ENCODE measurements at regions not wholly inside any gene's neighbourhood (a gene's known extent, or its start where the extent isn't known, plus 50 kb on each side); places are given as distances from the start of the nearest gene placed in this dataset.

DNA sequence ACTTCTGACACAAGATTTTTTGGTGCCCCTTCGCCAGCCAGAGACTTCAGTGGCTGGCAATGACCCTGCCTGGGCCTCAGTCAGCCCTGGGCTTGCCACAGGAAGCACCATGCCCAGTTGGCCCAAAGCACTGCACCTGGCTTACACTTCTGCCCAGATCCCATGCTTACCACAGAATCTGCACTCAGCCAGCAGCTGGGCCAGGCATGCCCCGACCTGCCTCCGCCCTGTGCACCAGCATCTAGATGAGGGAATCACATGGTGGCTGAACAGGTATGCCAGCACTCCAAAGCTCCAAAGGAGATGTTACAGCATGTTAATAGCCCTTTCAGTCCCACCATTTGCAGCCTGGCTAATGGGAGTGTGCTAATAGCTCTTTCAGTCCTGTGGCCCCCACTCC, 690.9 kb downstream of the SLITRK6 start:
- Histone ChIP-seq H3K4me1 (ENCODE audit: control insufficient read depth, extremely low read depth, insufficient read depth, low read length) (no peaks in the 10 kb centered on the region), H2AFZ (ENCODE audit: low read length) (no peak overlapping the region), H3K9me3 (ENCODE audit: control insufficient read depth, insufficient read depth, low read depth, low read length) (no peaks in the 10 kb centered on the region), H4K20me1 (ENCODE audit: control insufficient read depth, extremely low read depth, insufficient read depth, low read length) (no peaks in the 10 kb centered on the region), H3K36me3 (ENCODE audit: control insufficient read depth, insufficient read depth, low read length) (no peaks in the 10 kb centered on the region), H3K9ac (ENCODE audit: insufficient read depth, low read length) (no peak overlapping the region), H3K4me2 (ENCODE audit: extremely low read depth, insufficient read depth, low read length) (no peak overlapping the region), H3K27ac (ENCODE audit: insufficient read depth, low read length) (no peak overlapping the region), H3K79me2 (ENCODE audit: control insufficient read depth, insufficient read depth, low read length) (no peaks in the 10 kb centered on the region), H3K27me3 (ENCODE audit: control insufficient read depth, insufficient read depth, low read length) (no peaks in the 10 kb centered on the region), H3K4me3 (replicated peaks in 1 of 4; ENCODE audit: control extremely low read depth in 1 of 4, insufficient read depth in 1 of 4, low read depth in 3 of 4, low read length in 4 of 4) (no peak overlapping the region)
- no peak for DNase-seq (ENCODE audit: low read depth in 2 of 2)
- TF ChIP-seq, protein P1, sequence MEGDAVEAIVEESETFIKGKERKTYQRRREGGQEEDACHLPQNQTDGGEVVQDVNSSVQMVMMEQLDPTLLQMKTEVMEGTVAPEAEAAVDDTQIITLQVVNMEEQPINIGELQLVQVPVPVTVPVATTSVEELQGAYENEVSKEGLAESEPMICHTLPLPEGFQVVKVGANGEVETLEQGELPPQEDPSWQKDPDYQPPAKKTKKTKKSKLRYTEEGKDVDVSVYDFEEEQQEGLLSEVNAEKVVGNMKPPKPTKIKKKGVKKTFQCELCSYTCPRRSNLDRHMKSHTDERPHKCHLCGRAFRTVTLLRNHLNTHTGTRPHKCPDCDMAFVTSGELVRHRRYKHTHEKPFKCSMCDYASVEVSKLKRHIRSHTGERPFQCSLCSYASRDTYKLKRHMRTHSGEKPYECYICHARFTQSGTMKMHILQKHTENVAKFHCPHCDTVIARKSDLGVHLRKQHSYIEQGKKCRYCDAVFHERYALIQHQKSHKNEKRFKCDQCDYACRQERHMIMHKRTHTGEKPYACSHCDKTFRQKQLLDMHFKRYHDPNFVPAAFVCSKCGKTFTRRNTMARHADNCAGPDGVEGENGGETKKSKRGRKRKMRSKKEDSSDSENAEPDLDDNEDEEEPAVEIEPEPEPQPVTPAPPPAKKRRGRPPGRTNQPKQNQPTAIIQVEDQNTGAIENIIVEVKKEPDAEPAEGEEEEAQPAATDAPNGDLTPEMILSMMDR (conservative IDR thresholded peaks at IDR 0.05 in 1 of 2, IDR thresholded peaks at IDR 0.05 in 1 of 2; ENCODE audit: low read depth in 1 of 2, low read length in 2 of 2) = no peak
- TF ChIP-seq EZH2 (IDR thresholded peaks at IDR 0.05; ENCODE audit: low read length, missing control alignments) = no peak

- Histone ChIP-seq H3K4me2 (ENCODE audit: extremely low read depth, insufficient read depth, low read length) (no peak overlapping the region), H3K4me3 (replicated peaks in 1 of 4; ENCODE audit: control extremely low read depth in 1 of 4, insufficient read depth in 1 of 4, low read depth in 3 of 4, low read length in 4 of 4) (no peak overlapping the region), H3K9ac (ENCODE audit: insufficient read depth, low read length) (no peak overlapping the region), H3K79me2 (ENCODE audit: control insufficient read depth, insufficient read depth, low read length) (no peaks in the 10 kb centered on the region), H3K9me3 (ENCODE audit: control insufficient read depth, insufficient read depth, low read depth, low read length) (no peaks in the 10 kb centered on the region), H2AFZ (ENCODE audit: low read length) (no peak overlapping the region), H4K20me1 (ENCODE audit: control insufficient read depth, extremely low read depth, insufficient read depth, low read length) (no peaks in the 10 kb centered on the region), H3K27ac (ENCODE audit: insufficient read depth, low read length) (no peak overlapping the region), H3K4me1 (ENCODE audit: control insufficient read depth, extremely low read depth, insufficient read depth, low read length) (no peaks in the 10 kb centered on the region), H3K27me3 (ENCODE audit: control insufficient read depth, insufficient read depth, low read length) (no peaks in the 10 kb centered on the region), H3K36me3 (ENCODE audit: control insufficient read depth, insufficient read depth, low read length) (no peaks in the 10 kb centered on the region)
- no peak for TF ChIP-seq EZH2 (IDR thresholded peaks at IDR 0.05; ENCODE audit: low read length, missing control alignments)
- TF ChIP-seq, protein P1 (conservative IDR thresholded peaks at IDR 0.05 in 1 of 2, IDR thresholded peaks at IDR 0.05 in 1 of 2; ENCODE audit: low read depth in 1 of 2, low read length in 2 of 2) = no peak
- DNase-seq (ENCODE audit: low read depth in 2 of 2) = no peak
Observed at GRCh38 chr13:85099245-85099644, 700.0 kb downstream of the SLITRK6 start.

- no peaks in the 10 kb centered on the region for H3K79me2 ChIP-seq (ENCODE audit: control insufficient read depth, insufficient read depth, low read length)
- H3K36me3 ChIP-seq (ENCODE audit: control insufficient read depth, insufficient read depth, low read length) = no peaks in the 10 kb centered on the region
- H3K27ac ChIP-seq (ENCODE audit: insufficient read depth, low read length) = no peak overlapping the region
- H3K4me3 ChIP-seq (replicated peaks in 1 of 4; ENCODE audit: control extremely low read depth in 1 of 4, insufficient read depth in 1 of 4, low read depth in 3 of 4, low read length in 4 of 4) = no peak overlapping the region
- TF ChIP-seq, protein P1 (conservative IDR thresholded peaks at IDR 0.05 in 1 of 2, IDR thresholded peaks at IDR 0.05 in 1 of 2; ENCODE audit: low read depth in 1 of 2, low read length in 2 of 2) = no peak
- TF ChIP-seq EZH2 (IDR thresholded peaks at IDR 0.05; ENCODE audit: low read length, missing control alignments) = no peak
- no peaks in the 10 kb centered on the region for H4K20me1 ChIP-seq (ENCODE audit: control insufficient read depth, extremely low read depth, insufficient read depth, low read length)
- no peaks in the 10 kb centered on the region for H3K4me1 ChIP-seq (ENCODE audit: control insufficient read depth, extremely low read depth, insufficient read depth, low read length)
- no peak overlapping the region for H3K9ac ChIP-seq (ENCODE audit: insufficient read depth, low read length)
- no peak for DNase-seq (ENCODE audit: low read depth in 2 of 2)
- H3K4me2 ChIP-seq (ENCODE audit: extremely low read depth, insufficient read depth, low read length) = no peak overlapping the region
- H2AFZ ChIP-seq (ENCODE audit: low read length) = no peak overlapping the region
- H3K9me3 ChIP-seq (ENCODE audit: control insufficient read depth, insufficient read depth, low read depth, low read length) = no peaks in the 10 kb centered on the region
- H3K27me3 ChIP-seq (ENCODE audit: control insufficient read depth, insufficient read depth, low read length) = no peaks in the 10 kb centered on the region
Observed at GRCh38 chr13:85095418-85096272, 703.6 kb downstream of the SLITRK6 start.
